GM10248 (cell line): ENCODE measurements at regions not wholly inside any gene's neighbourhood (a gene's known extent, or its start where the extent isn't known, plus 50 kb on each side); places are given as distances from the start of the nearest gene placed in this dataset.
"Not testable (repeated sequence)": the region's sequence is repeated elsewhere in the genome, so short reads cannot be mapped to it uniquely, and the experiment has no call there.

Source experiments
- CTCF ChIA-PET: fragments of 300-600 bp; sonication (Branson Sonifier 250); formaldehyde crosslinking; extraction: SDS; loops from one replicate; lab custom pipeline; 2021; ENCODE audit warnings: antibody characterized with exemption; lab: Yijun Ruan, JAX
- POLR2A ChIA-PET: fragments of 350-650 bp; sonication (Branson Sonifier 250); formaldehyde crosslinking; extraction: SDS; loops from one replicate; lab custom pipeline; 2020; ENCODE audit warnings: antibody characterized with exemption; lab: Yijun Ruan, JAX
- DNase-seq: peaks from one replicate; pipeline ENCODE4 v3.0.0; 2012; ENCODE audit errors: extremely low spot score
- CTCF ChIP-seq: IDR thresholded peaks from 2 replicates; pipeline ENCODE4 v1.5.1; 2012; ENCODE audit warnings: mild to moderate bottlenecking, low read depth; ENCODE audit errors: extremely low read depth, missing control alignments, control extremely low read depth

DNA sequence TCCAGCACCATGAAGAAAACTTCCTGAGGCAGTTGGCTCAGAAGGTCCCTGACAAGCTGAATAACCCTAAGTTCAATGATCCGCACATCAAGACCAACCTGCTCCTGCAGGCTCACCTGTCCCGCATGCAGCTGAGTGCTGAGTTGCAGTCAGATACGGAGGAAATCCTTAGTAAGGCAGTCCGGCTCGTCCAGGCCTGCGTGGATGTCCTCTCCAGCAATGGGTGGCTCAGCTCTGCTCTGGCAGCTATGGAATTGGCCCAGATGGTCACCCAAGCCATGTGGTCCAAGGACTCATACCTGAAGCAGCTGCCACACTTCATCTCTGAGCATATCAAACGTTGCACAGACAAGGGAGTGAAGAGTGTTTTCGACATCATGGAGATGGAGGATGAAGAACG lies 88.4 kb upstream of the SMURF2 start:
- ChIA-PET CTCF (interaction anchor here (1.8 kb wide), 1 partner anchor 26 kb away, joined by 5 read pairs; no protein-coding TSS in a partner anchor), POLR2A (no interaction called here)
- no peak for TF ChIP-seq CTCF
- DNase-seq: no peak

DNA sequence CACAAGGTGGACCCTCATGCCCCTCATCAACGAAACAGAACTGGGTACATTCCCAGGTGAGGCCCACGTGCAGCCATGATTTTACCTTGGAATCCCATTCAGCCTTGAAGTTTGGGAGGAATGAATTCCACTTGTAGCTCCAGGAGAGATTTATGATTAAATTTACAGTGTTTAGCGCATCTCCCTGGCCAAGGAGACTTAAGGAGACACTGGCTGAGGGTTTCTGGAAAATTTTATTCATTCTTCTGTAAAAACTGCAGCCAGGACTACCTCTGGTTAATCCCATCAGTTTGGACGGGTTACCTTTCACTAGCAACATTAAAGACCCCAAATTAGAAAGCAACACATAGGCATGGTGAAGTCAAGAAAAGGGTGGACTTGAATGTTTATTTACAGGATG lies 87.2 kb upstream of the SMURF2 start:
- POLR2A ChIA-PET: interaction anchor here (0.7 kb wide), 1 partner anchor 7 kb away, joined by 3 read pairs; no protein-coding TSS in a partner anchor
- CTCF ChIA-PET: no interaction called here
- DNase-seq: no peak
- TF ChIP-seq CTCF: no peak

DNA sequence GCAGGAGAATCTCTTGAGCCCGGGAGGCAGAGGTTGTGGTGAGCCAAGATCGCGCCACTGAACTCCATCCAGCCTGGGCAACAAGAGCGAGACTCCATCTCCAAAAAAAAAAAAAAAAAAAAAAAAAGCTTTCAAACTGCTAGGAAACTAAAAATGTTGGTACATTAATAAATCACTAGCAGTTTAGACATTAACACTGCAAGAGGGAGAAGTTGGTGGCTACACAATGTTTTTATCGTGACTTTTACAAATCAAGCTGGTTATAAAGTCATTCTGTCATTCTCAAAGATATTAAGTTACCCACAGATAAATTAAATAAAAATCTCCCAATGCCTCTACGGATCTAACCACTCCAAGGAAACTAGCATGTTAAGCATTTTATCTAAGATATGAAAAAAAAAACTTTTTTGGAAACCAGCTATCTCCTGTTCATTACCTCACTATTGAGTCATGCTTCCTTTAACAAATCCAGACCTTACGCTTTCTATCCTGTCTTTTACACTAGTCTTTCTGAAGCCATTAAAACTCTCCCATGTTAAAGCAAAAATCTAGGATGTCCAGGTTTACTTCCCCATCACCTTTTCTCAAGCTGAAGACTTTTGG lies 85.9 kb upstream of the SMURF2 start:
- no peak for TF ChIP-seq CTCF
- DNase-seq: no peak
- ChIA-PET POLR2A (no interaction called here), CTCF (interaction anchor here (0.9 kb wide), 1 partner anchor 9 kb away, joined by 3 read pairs; no protein-coding TSS in a partner anchor)

DNA sequence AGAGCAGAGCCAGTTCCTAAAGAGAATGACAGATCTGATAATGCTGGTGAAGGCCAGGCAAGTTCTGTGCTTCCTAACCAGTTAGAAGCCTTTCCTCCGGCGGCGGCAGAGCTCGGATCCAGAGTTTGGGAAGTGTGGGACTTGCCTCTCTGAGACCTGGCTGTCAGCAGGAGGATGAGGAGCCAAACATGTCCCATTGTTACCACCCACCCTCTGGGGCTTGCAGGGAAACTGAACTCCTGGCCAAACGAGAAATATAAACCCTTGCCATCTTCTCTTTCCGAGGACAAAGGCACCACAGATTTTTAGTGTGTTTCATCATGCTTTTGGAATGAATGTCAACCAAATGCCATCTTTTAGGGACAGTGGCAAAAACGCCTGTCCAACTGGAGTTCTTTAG lies 80.2 kb upstream of the SMURF2 start:
- POLR2A ChIA-PET: no interaction called here
- no peak for TF ChIP-seq CTCF
- CTCF ChIA-PET: no interaction called here
- no peak for DNase-seq

DNA sequence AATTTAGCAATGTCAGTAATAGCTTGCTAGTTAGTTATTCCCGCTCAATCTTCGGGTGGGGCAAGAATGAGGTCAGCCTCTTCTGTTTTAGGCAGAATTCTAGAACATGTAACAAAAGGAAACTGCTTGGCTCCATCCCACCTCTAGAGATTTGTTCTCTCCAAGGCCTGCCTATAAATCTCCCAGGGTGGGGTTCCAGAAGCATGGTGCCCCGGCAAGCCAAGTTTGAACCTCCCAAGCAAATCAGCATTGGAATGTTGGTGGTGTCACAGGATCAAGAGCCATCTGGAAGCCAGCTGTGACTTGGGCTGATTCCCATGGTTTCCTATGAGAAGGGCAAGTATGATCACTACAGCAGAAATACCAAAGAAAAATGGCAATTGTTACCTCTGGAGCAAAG lies 79.8 kb upstream of the SMURF2 start:
- DNase-seq, POLR2A ChIA-PET: not testable (repeated sequence)

DNA sequence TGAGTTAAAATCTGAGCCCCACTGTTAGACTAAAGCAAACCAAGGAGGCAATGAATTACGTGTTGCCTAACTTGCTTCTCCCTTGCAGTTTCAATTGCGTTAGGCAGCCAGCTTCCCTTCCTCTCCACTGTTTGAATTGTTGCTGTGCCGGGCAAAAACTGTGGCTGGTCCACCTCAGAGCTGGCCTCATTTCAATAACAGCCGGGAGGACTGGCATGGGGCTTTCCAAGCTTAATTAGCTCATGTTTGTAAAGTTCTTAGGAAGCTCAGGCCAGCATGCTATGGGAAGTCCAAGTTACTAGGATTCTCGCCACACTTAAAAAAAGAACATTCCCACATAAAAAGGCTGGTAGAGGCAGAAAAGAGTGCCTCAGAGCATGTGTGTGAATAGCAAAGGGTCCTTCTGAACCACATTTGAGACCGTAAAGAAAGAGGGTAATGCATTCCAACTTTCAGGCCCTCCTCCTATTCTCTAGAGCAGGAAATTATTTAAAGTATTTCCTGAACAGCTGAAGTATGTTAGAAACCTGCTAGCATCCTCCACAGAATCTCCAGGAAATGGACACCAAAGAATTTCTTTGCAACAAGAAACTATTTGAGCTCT lies 79.0 kb upstream of the SMURF2 start:
- ChIA-PET POLR2A (no interaction called here), CTCF (no interaction called here)
- DNase-seq: no peak
- no peak for TF ChIP-seq CTCF

More for the DNA sequence above, 79.8 kb upstream of the SMURF2 start:
- CTCF ChIA-PET: not testable (repeated sequence)

DNA sequence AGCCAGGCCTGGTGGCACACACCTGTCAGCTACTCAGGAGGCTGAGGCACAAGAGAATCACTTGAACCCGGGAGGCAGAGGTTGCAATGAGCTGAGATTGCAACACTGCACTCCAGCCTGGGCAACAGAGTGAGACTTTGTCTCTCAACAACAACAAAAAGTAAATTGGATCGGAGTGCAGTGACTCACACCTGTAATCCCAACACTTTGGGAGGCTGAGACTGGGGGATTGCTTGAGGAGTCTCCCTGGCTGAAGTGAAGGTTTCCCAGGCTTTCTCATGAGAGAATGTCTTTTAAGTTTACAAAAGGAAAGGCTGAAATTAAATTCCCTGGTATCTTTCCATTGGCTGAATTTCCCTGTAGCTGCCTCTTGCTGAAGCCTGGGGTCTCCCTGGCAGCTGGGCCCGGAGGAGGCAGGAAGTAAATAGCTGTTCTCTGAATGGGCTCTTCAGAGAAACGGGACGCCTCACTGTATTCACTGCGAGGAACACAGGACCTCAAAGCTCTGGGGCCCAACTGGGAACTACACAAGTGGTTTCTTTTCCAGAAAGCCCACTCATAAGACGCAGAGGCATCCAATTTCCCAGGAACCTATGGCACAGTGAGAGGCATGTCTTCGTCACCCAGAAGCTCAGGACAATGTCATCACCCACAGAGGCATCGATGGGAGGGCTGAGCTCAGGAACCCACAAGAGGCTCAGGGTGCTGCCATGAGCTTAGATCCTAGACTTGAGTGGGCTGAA lies 77.4 kb upstream of the SMURF2 start:
- ChIA-PET POLR2A (no interaction called here), CTCF (interaction anchor here (0.9 to 2.2 kb wide), 3 partner anchors 9 to 320 kb away, joined by 3 to 4 read pairs (median 4); no protein-coding TSS in a partner anchor)
- no peak for DNase-seq
- TF ChIP-seq CTCF: no peak
